Esophagus squamous epithelium (tissue), 4 donors: ENCODE measurements at regions not wholly inside any gene's neighbourhood (a gene's known extent, or its start where the extent isn't known, plus 50 kb on each side); places are given as distances from the start of the nearest gene placed in this dataset.

Experiments used
- CTCF ChIP-seq, 6 experiments: fragments of 450-650 bp in 4 of 6; fragments of 200-600 bp in 2 of 6; sonication (generic) in 2 of 6; IDR thresholded peaks; one replicate each; pipeline ENCODE4 v1.5.1; 2016 to 2019; ENCODE audit warnings: antibody characterized with exemption in 6 of 6, mild to moderate bottlenecking in 4 of 6, moderate library complexity in 4 of 6
- POLR2A ChIP-seq, 4 donors: fragments of 450-650 bp; IDR thresholded peaks; one replicate each; pipeline ENCODE4 v1.6.1; 2017; ENCODE audit warnings: antibody characterized with exemption in 4 of 4, mild to moderate bottlenecking in 4 of 4, moderate library complexity in 3 of 4

GRCh38 chr2:139175510-139175909 lies 395.3 kb upstream of the NXPH2 start:
- TF ChIP-seq POLR2A (IDR thresholded peaks at IDR 0.05) (no peak), CTCF (IDR thresholded peaks at IDR 0.05) (no peak)
